GM18858 (cell line): ENCODE measurements at regions not wholly inside any gene's neighbourhood (a gene's known extent, or its start where the extent isn't known, plus 50 kb on each side); places are given as distances from the start of the nearest gene placed in this dataset.

Experiments
- ATAC-seq: cut with Tn5 transposase; IDR thresholded peaks from one replicate; pipeline ENCODE4 v1.9.1; 2021; ENCODE audit not compliant: unreplicated experiment

GRCh38 chr5:21185536-21185935 lies 1197.5 kb upstream of the CDH18 start:
- ATAC-seq = no peak

- no peak for ATAC-seq
Observed at GRCh38 chr5:21184581-21184980, 1196.6 kb upstream of the CDH18 start.

- ATAC-seq = no peak
Observed at GRCh38 chr5:21181609-21182125, 1193.7 kb upstream of the CDH18 start.

GRCh38 chr5:21173526-21173925 lies 1185.5 kb upstream of the CDH18 start:
- no peak for ATAC-seq

GRCh38 chr5:21173036-21173435 lies 1185.0 kb upstream of the CDH18 start:
- no peak for ATAC-seq

- no peak for ATAC-seq
Observed at GRCh38 chr5:21171038-21171437, 1183.0 kb upstream of the CDH18 start.

- no peak for ATAC-seq
Observed at GRCh38 chr5:21168557-21168956, 1180.6 kb upstream of the CDH18 start.

- ATAC-seq = no peak
Observed at GRCh38 chr5:21165344-21165743, 1177.3 kb upstream of the CDH18 start.

GRCh38 chr5:21164425-21164824 lies 1176.4 kb upstream of the CDH18 start:
- ATAC-seq = no peak

GRCh38 chr5:21159510-21160059 lies 1171.6 kb upstream of the CDH18 start:
- no peak for ATAC-seq

GRCh38 chr5:21154526-21154925 lies 1166.5 kb upstream of the CDH18 start:
- ATAC-seq = no peak

GRCh38 chr5:21152611-21153010 lies 1164.6 kb upstream of the CDH18 start:
- no peak for ATAC-seq

- no peak for ATAC-seq
Observed at GRCh38 chr5:21145376-21145775, 1157.4 kb upstream of the CDH18 start.

- no peak for ATAC-seq
Observed at GRCh38 chr5:21143686-21144085, 1155.7 kb upstream of the CDH18 start.

GRCh38 chr5:21142791-21143190 lies 1154.8 kb upstream of the CDH18 start:
- ATAC-seq = no peak

GRCh38 chr5:21140987-21141386 lies 1153.0 kb upstream of the CDH18 start:
- no peak for ATAC-seq

GRCh38 chr5:21126236-21126635 lies 1138.2 kb upstream of the CDH18 start:
- ATAC-seq = no peak

GRCh38 chr5:21125238-21125983 lies 1137.4 kb upstream of the CDH18 start:
- ATAC-seq = no peak

- no peak for ATAC-seq
Observed at GRCh38 chr5:21121213-21121612, 1133.2 kb upstream of the CDH18 start.

- no peak for ATAC-seq
Observed at GRCh38 chr5:21097661-21098060, 1109.7 kb upstream of the CDH18 start.

- no peak for ATAC-seq
Observed at GRCh38 chr5:21094619-21095018, 1106.6 kb upstream of the CDH18 start.

GRCh38 chr5:21087766-21088165 lies 1099.8 kb upstream of the CDH18 start:
- ATAC-seq = no peak

GRCh38 chr5:21085791-21086190 lies 1097.8 kb upstream of the CDH18 start:
- no peak for ATAC-seq
